HS-27A (cell line): ENCODE measurements at regions not wholly inside any gene's neighbourhood (a gene's known extent, or its start where the extent isn't known, plus 50 kb on each side); places are given as distances from the start of the nearest gene placed in this dataset.
"Not testable (repeated sequence)": the region's sequence is repeated elsewhere in the genome, so short reads cannot be mapped to it uniquely, and the experiment has no call there.

Source experiments
- DNase-seq: peaks from one replicate; pipeline ENCODE4 v3.0.0-alpha.2; 2012; ENCODE audit warnings: low read depth, missing footprints

GRCh38 chr10:105644091-105644490 is 1003.0 kb downstream of the SORCS3 start:
- no peak for DNase-seq

- DNase-seq, result no peak
Measured at GRCh38 chr10:105643660-105644059, 1002.6 kb downstream of the SORCS3 start.

- DNase-seq, result no peak
Measured at GRCh38 chr10:105634281-105634680, 993.2 kb downstream of the SORCS3 start.

GRCh38 chr10:105615715-105616365 is 974.8 kb downstream of the SORCS3 start:
- DNase-seq, result no peak

GRCh38 chr10:105611244-105611798 is 970.2 kb downstream of the SORCS3 start:
- DNase-seq, result no peak

GRCh38 chr10:105609451-105609850 is 968.4 kb downstream of the SORCS3 start:
- no peak for DNase-seq

GRCh38 chr10:105605918-105606317 is 964.8 kb downstream of the SORCS3 start:
- DNase-seq, result no peak

GRCh38 chr10:105605104-105605503 is 964.0 kb downstream of the SORCS3 start:
- no peak for DNase-seq

- DNase-seq, result peak; percentile 26
Measured at GRCh38 chr10:105598207-105598606, 957.1 kb downstream of the SORCS3 start.

- no peak for DNase-seq
Measured at GRCh38 chr10:105597312-105597711, 956.2 kb downstream of the SORCS3 start.

- no peak for DNase-seq
Measured at GRCh38 chr10:105596749-105597148, 955.7 kb downstream of the SORCS3 start.

GRCh38 chr10:105594296-105594695 is 953.2 kb downstream of the SORCS3 start:
- DNase-seq, result no peak

GRCh38 chr10:105592468-105592867 is 951.4 kb downstream of the SORCS3 start:
- DNase-seq, result no peak

GRCh38 chr10:105586451-105587098 is 945.5 kb downstream of the SORCS3 start:
- peak; percentile 39 for DNase-seq

- DNase-seq, result peak; percentile 59
Measured at GRCh38 chr10:105585753-105586152, 944.7 kb downstream of the SORCS3 start.

GRCh38 chr10:105585171-105585570 is 944.1 kb downstream of the SORCS3 start:
- peak; percentile 7 for DNase-seq

GRCh38 chr10:105579112-105579511 is 938.0 kb downstream of the SORCS3 start:
- no peak for DNase-seq

GRCh38 chr10:105577865-105578607 is 936.9 kb downstream of the SORCS3 start:
- no peak for DNase-seq

- no peak for DNase-seq
Measured at GRCh38 chr10:105559333-105560097, 918.4 kb downstream of the SORCS3 start.

GRCh38 chr10:105550453-105550852 is 909.4 kb downstream of the SORCS3 start:
- not testable (repeated sequence) for DNase-seq

- DNase-seq, result no peak
Measured at GRCh38 chr10:105549731-105550130, 908.6 kb downstream of the SORCS3 start.

GRCh38 chr10:105545101-105545500 is 904.0 kb downstream of the SORCS3 start:
- no peak for DNase-seq
